PC-9 (cell line): ENCODE measurements at regions not wholly inside any gene's neighbourhood (a gene's known extent, or its start where the extent isn't known, plus 50 kb on each side); places are given as distances from the start of the nearest gene placed in this dataset.

ENCODE experiments used
- BruUV-seq: library from RNA; stranded (reverse); fragments of 400-500 nt; replicated peaks from 2 replicates; lab custom pipeline; 2021; lab: Mats Ljungman, UMichigan
- CTCF ChIA-PET: fragments of 300-600 bp; sonication (Branson Sonifier 250); formaldehyde crosslinking; loops from one replicate; lab custom pipeline; 2022; ENCODE audit warnings: antibody characterized with exemption; lab: Charles Lee
- POLR2A ChIA-PET: fragments of 300-600 bp; sonication (Branson Sonifier 250); formaldehyde crosslinking; loops from one replicate; lab custom pipeline; 2022; ENCODE audit warnings: antibody characterized with exemption; ENCODE audit not compliant: unreplicated experiment; lab: Charles Lee
- DNase-seq, 2 experiments: peaks; one replicate each; pipeline versions ENCODE4 v3.0.0 to v3.0.0-alpha.2; 2015 to 2022; ENCODE audit warnings: mixed read lengths in 1 of 2
- H2AFZ ChIP-seq: fragments of 200-600 bp; sonication (generic); 2 replicates; pipeline ENCODE4 v1.8.1; 2017; ENCODE audit warnings: antibody characterized with exemption
- H3F3A ChIP-seq: fragments of 200-600 bp; sonication (generic); 2 replicates; pipeline ENCODE4 v1.8.1; 2017; ENCODE audit warnings: antibody characterized with exemption, mild to moderate bottlenecking, low read depth; ENCODE audit not compliant: insufficient read depth
- H3K27ac ChIP-seq: fragments of 200-600 bp; sonication (generic); 2 replicates; pipeline ENCODE4 v1.6.1; 2016; ENCODE audit warnings: mixed run types
- H3K27me3 ChIP-seq: fragments of 200-600 bp; sonication (generic); 2 replicates; pipeline ENCODE4 v1.6.1; 2016; ENCODE audit warnings: low read depth, mixed run types; ENCODE audit not compliant: insufficient read depth
- H3K36me3 ChIP-seq: fragments of 200-600 bp; sonication (generic); 2 replicates; pipeline ENCODE4 v1.6.1; 2016; ENCODE audit warnings: low read depth, mixed run types
- H3K4me1 ChIP-seq: fragments of 200-600 bp; sonication (generic); replicated peaks from 2 replicates; pipeline ENCODE4 v1.6.1; 2016; ENCODE audit warnings: mixed run types; ENCODE audit not compliant: insufficient read depth
- H3K4me2 ChIP-seq: fragments of 200-600 bp; sonication (generic); 2 replicates; pipeline ENCODE4 v1.6.1; 2017; ENCODE audit warnings: mixed run types
- H3K4me3 ChIP-seq: fragments of 200-600 bp; sonication (generic); 2 replicates; pipeline ENCODE4 v1.6.1; 2016; ENCODE audit warnings: mixed run types
- H3K79me2 ChIP-seq: fragments of 200-600 bp; sonication (generic); 2 replicates; pipeline ENCODE4 v1.6.1; 2017; ENCODE audit warnings: low read depth, mixed run types
- H3K9me2 ChIP-seq: fragments of 200-600 bp; sonication (generic); 2 replicates; pipeline ENCODE4 v1.8.1; 2017; ENCODE audit warnings: mild to moderate bottlenecking; ENCODE audit not compliant: insufficient read depth
- H3K9me3 ChIP-seq: fragments of 200-600 bp; sonication (generic); 2 replicates; pipeline ENCODE4 v1.8.1; 2016; ENCODE audit warnings: low read depth; ENCODE audit not compliant: insufficient read depth
- H4K20me1 ChIP-seq: fragments of 200-600 bp; sonication (generic); 2 replicates; pipeline ENCODE4 v1.8.1; 2017; ENCODE audit not compliant: insufficient read depth
- EZH2 ChIP-seq: fragments of 200-600 bp; sonication (generic); IDR thresholded peaks from 2 replicates; pipeline ENCODE4 v1.8.0; 2017; ENCODE audit warnings: antibody characterized with exemption, low read depth
- intact Hi-C: fragments of 100-400 bp; cut with micrococcal nuclease; formaldehyde crosslinking; loops from one replicate; pipeline ENCODE4 v1.10.0; 2022; ENCODE audit not compliant: unreplicated experiment
- TF ChIP-seq, protein P1 (sequence below): fragments of 200-600 bp; sonication (generic); conservative IDR thresholded peaks from 2 replicates; pipeline ENCODE4 v1.6.1; 2017; ENCODE audit warnings: mixed run types, antibody characterized with exemption, mild to moderate bottlenecking, moderate library complexity

GRCh38 chr2:16591370-16591933, 74.2 kb downstream of the CYRIA start:
- BruUV-seq: no TSS peak
- Histone ChIP-seq H3K4me2 (no peak overlapping the region), H3K4me1 (no peaks in the 10 kb centered on the region), H4K20me1 (no peaks in the 10 kb centered on the region), H3K27me3 (no peaks in the 10 kb centered on the region), H3K9me3 (no peaks in the 10 kb centered on the region), H3K27ac (no peak overlapping the region), H3K79me2 (no peaks in the 10 kb centered on the region), H2AFZ (no peak overlapping the region), H3K4me3 (no peak overlapping the region), H3F3A (no peaks in the 10 kb centered on the region), H3K9me2 (no peaks in the 10 kb centered on the region), H3K36me3 (no peaks in the 10 kb centered on the region)
- CTCF ChIA-PET: no interaction called here
- POLR2A ChIA-PET: no interaction called here
- intact Hi-C loops: no loop called here
- DNase-seq: no peak
- TF ChIP-seq, protein P1, sequence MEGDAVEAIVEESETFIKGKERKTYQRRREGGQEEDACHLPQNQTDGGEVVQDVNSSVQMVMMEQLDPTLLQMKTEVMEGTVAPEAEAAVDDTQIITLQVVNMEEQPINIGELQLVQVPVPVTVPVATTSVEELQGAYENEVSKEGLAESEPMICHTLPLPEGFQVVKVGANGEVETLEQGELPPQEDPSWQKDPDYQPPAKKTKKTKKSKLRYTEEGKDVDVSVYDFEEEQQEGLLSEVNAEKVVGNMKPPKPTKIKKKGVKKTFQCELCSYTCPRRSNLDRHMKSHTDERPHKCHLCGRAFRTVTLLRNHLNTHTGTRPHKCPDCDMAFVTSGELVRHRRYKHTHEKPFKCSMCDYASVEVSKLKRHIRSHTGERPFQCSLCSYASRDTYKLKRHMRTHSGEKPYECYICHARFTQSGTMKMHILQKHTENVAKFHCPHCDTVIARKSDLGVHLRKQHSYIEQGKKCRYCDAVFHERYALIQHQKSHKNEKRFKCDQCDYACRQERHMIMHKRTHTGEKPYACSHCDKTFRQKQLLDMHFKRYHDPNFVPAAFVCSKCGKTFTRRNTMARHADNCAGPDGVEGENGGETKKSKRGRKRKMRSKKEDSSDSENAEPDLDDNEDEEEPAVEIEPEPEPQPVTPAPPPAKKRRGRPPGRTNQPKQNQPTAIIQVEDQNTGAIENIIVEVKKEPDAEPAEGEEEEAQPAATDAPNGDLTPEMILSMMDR: no peak
- TF ChIP-seq EZH2: no peak

GRCh38 chr2:16589465-16589864, 76.2 kb downstream of the CYRIA start:
- Histone ChIP-seq H3K4me2 (no peak overlapping the region), H3K4me3 (no peak overlapping the region), H3K36me3 (no peaks in the 10 kb centered on the region), H3F3A (no peaks in the 10 kb centered on the region), H3K4me1 (no peaks in the 10 kb centered on the region), H2AFZ (no peak overlapping the region), H3K9me2 (no peaks in the 10 kb centered on the region), H3K9me3 (no peaks in the 10 kb centered on the region), H3K27ac (no peak overlapping the region), H4K20me1 (no peaks in the 10 kb centered on the region), H3K79me2 (no peaks in the 10 kb centered on the region), H3K27me3 (no peaks in the 10 kb centered on the region)
- no peak for DNase-seq
- intact Hi-C loops: no loop called here
- ChIA-PET POLR2A (no interaction called here), CTCF (no interaction called here)
- no peak for TF ChIP-seq EZH2
- TF ChIP-seq, protein P1: no peak
- BruUV-seq: no TSS peak

- Histone ChIP-seq H3K4me3 (no peak overlapping the region), H3K4me1 (no peaks in the 10 kb centered on the region), H3K79me2 (no peaks in the 10 kb centered on the region), H2AFZ (no peak overlapping the region), H3K36me3 (no peaks in the 10 kb centered on the region), H3F3A (no peaks in the 10 kb centered on the region), H3K4me2 (no peak overlapping the region), H3K9me2 (no peaks in the 10 kb centered on the region), H3K9me3 (no peaks in the 10 kb centered on the region), H3K27ac (no peak overlapping the region), H4K20me1 (no peaks in the 10 kb centered on the region), H3K27me3 (no peaks in the 10 kb centered on the region)
- BruUV-seq: no TSS peak
- POLR2A ChIA-PET: no interaction called here
- TF ChIP-seq, protein P1: no peak
- no peak for TF ChIP-seq EZH2
- intact Hi-C loops: no loop called here
- no peak for DNase-seq
- CTCF ChIA-PET: no interaction called here
Observed at GRCh38 chr2:16588565-16588964, 77.1 kb downstream of the CYRIA start.
